Neural progenitor cell (in vitro differentiated cells): ENCODE measurements at regions not wholly inside any gene's neighbourhood (a gene's known extent, or its start where the extent isn't known, plus 50 kb on each side); places are given as distances from the start of the nearest gene placed in this dataset.

Experiments used
- CTCF ChIP-seq: fragments of 200-600 bp; sonication (generic); IDR thresholded peaks from 2 replicates; pipeline ENCODE4 v1.5.1; 2017; ENCODE audit warnings: antibody characterized with exemption, mild to moderate bottlenecking
- EZH2 ChIP-seq: fragments of 200-600 bp; sonication (generic); IDR thresholded peaks from 2 replicates; pipeline ENCODE4 v1.6.1; 2017; ENCODE audit warnings: antibody characterized with exemption, mild to moderate bottlenecking, moderate library complexity

- TF ChIP-seq CTCF = no peak
- no peak for TF ChIP-seq EZH2
These were observed 619.6 kb upstream of the TMEFF2 start for GRCh38 chr2:192814376-192814775.
